PFSK-1 (cell line): ENCODE measurements at regions not wholly inside any gene's neighbourhood (a gene's known extent, or its start where the extent isn't known, plus 50 kb on each side); places are given as distances from the start of the nearest gene placed in this dataset.

ENCODE experiments used
- FOXP2 ChIP-seq: optimal IDR thresholded peaks from 2 replicates; pipeline ENCODE3; 2011; ENCODE audit warnings: borderline replicate concordance, control low read depth, inconsistent platforms; ENCODE audit not compliant: insufficient read depth; ENCODE audit errors: extremely low read length, extremely low read depth
- POLR2AphosphoS5 ChIP-seq: IDR thresholded peaks from 2 replicates; pipeline ENCODE4 v1.6.1; 2012; ENCODE audit warnings: low read depth, mild to moderate bottlenecking, control low read depth, low read length, moderate library complexity
- SIN3A ChIP-seq: IDR thresholded peaks from 2 replicates; pipeline ENCODE4 v1.6.1; 2012; ENCODE audit warnings: mild to moderate bottlenecking, low read length, moderate library complexity, borderline replicate concordance; ENCODE audit not compliant: insufficient read depth
- TAF1 ChIP-seq: IDR thresholded peaks from 2 replicates; pipeline ENCODE4 v1.6.1; 2012; ENCODE audit warnings: low read length, control low read depth, borderline replicate concordance; ENCODE audit not compliant: insufficient read depth
- TF ChIP-seq, protein P1 (sequence below), 2 experiments: IDR thresholded peaks; 2 replicates each; pipeline versions ENCODE4 v1.6.1 to v1.8.0; 2011 to 2012; ENCODE audit warnings: low read depth in 2 of 2, low read length in 2 of 2, control low read depth in 1 of 2, inconsistent platforms in 1 of 2, mild to moderate bottlenecking in 1 of 2, moderate library complexity in 1 of 2; ENCODE audit not compliant: insufficient read depth in 1 of 2

DNA sequence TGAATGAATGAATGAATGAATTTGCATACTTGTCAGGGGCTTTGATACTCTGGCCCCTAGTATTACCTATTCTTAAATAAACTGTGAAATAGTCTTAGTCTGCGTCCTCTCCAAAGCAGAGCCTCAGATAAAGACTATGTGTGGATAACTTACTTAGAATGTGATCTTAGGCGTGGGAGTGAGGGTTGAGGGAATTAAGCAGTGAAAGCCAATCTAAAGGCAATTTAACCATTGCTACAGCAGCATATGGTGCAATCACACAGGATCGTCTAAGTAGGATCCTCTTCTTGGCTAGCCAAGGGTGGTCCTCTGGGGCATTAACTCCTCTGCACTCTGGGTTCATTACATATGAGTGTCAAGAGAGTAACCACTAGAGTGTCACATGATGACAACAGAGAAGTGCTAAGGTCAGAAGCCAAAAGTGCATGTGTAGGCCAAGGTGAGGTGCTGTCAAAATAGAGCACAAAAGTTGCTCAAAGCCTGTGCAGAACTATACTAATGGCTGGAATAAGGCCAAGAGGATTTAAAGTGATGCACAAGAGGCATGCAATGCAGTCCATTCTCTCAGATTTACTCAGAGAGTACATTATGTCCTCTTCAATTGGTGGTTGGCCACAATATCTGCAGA, 274.4 kb upstream of the SEMA6A start:
- TF ChIP-seq TAF1 = no peak
- TF ChIP-seq FOXP2 = no peak
- TF ChIP-seq SIN3A = no peak
- TF ChIP-seq, protein P1, sequence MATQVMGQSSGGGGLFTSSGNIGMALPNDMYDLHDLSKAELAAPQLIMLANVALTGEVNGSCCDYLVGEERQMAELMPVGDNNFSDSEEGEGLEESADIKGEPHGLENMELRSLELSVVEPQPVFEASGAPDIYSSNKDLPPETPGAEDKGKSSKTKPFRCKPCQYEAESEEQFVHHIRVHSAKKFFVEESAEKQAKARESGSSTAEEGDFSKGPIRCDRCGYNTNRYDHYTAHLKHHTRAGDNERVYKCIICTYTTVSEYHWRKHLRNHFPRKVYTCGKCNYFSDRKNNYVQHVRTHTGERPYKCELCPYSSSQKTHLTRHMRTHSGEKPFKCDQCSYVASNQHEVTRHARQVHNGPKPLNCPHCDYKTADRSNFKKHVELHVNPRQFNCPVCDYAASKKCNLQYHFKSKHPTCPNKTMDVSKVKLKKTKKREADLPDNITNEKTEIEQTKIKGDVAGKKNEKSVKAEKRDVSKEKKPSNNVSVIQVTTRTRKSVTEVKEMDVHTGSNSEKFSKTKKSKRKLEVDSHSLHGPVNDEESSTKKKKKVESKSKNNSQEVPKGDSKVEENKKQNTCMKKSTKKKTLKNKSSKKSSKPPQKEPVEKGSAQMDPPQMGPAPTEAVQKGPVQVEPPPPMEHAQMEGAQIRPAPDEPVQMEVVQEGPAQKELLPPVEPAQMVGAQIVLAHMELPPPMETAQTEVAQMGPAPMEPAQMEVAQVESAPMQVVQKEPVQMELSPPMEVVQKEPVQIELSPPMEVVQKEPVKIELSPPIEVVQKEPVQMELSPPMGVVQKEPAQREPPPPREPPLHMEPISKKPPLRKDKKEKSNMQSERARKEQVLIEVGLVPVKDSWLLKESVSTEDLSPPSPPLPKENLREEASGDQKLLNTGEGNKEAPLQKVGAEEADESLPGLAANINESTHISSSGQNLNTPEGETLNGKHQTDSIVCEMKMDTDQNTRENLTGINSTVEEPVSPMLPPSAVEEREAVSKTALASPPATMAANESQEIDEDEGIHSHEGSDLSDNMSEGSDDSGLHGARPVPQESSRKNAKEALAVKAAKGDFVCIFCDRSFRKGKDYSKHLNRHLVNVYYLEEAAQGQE (IDR thresholded peaks at IDR 0.05; ENCODE audit: insufficient read depth in 1 of 2, low read depth in 2 of 2, low read length in 2 of 2) = no peak

DNA sequence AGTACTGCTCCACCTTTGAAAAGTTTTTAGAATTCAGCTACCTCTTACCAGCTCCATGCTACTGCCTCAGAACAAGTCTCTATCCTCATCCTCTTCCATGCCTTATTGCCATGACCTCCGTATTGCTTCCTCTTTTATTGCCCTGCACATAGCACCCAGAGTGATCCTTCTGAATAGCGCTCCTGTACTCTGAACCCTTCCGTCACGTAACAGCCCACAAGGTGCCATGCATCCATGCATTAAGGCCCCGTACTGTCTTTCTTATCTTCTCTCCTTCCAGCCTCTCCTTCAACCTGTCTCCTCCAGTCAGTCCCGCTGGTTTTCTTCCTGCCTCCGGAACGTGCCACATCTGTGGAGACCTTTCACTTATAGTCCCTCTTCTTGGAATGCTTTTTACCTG, 273.3 kb upstream of the SEMA6A start:
- TF ChIP-seq, protein P1 (IDR thresholded peaks at IDR 0.05; ENCODE audit: insufficient read depth in 1 of 2, low read depth in 2 of 2, low read length in 2 of 2) = no peak
- TF ChIP-seq FOXP2 (no peak), SIN3A (no peak), TAF1 (no peak), POLR2AphosphoS5 (no peak)

DNA sequence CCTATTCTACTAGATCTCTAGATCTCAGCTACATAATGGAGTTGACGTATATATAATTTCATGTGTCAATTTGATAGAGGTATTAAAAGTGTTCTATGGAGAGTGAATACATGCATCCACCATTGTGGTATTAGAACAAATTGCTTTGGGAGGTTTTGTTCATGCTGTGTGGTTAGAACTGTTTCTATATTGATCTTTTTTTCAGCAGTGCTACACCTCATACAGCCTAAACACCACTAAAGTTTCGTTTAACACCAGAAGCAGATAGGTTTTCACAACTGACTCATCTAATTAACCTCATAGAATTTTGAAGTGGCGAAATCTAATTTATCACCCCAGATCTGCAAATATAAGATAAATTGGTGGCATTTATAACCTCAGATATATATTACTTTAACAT, 269.4 kb upstream of the SEMA6A start:
- TF ChIP-seq POLR2AphosphoS5 (no peak), SIN3A (no peak), FOXP2 (no peak), TAF1 (no peak)
- TF ChIP-seq, protein P1 (IDR thresholded peaks at IDR 0.05; ENCODE audit: insufficient read depth in 1 of 2, low read depth in 2 of 2, low read length in 2 of 2) = no peak

DNA sequence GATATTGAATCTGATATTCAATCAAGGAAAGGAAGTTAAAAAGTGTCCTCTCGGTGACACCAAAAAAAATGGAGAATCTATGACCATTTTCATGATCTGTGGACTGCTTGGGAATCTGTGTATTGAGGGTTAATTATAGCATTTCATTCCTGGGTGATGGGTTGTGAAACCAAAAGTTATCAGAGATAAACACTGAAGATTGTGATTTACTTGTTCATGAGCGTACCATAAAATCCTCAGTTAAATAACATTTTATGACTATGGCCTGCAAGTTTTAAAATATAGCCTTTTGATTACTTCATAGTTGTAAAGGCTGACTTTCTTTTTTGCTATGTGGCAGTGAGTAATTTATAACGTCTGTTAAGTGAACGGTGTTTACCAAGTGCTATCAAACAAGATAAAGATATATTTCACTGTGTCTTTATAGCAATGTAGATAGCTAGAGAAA, 267.9 kb upstream of the SEMA6A start:
- TF ChIP-seq FOXP2 (no peak), SIN3A (no peak), POLR2AphosphoS5 (no peak)
- TF ChIP-seq, protein P1 (IDR thresholded peaks at IDR 0.05; ENCODE audit: insufficient read depth in 1 of 2, low read depth in 2 of 2, low read length in 2 of 2) = no peak

DNA sequence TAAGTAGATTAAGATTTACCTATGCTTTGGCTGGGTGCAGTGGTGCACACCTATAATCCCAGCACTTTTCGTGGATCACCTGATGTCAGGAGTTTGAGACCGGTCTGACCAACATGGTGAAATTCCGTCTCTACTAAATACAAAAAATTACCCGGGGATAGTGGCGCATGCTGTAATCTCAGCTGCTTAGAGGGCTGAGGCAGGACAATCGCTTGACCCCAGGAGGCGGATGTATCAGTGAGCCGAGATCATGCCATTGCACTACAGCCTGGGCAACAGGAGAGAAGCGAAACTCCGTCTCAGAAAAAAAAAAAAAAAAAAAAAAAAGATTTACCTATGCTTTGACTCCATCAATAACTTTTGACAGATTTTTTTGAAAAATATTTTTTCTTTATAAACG, 267.1 kb upstream of the SEMA6A start:
- TF ChIP-seq, protein P1 (IDR thresholded peaks at IDR 0.05; ENCODE audit: insufficient read depth in 1 of 2, low read depth in 2 of 2, low read length in 2 of 2) = no peak
- TF ChIP-seq POLR2AphosphoS5 = no peak
- no peak for TF ChIP-seq TAF1
- no peak for TF ChIP-seq SIN3A
- no peak for TF ChIP-seq FOXP2
